CD4-positive, alpha-beta memory T cell (primary cell): ENCODE measurements at regions not wholly inside any gene's neighbourhood (a gene's known extent, or its start where the extent isn't known, plus 50 kb on each side); places are given as distances from the start of the nearest gene placed in this dataset.

Source experiments
- CTCF ChIA-PET: fragments of 350-600 bp; sonication (Branson Sonifier 250); formaldehyde crosslinking; loops from one replicate; lab custom pipeline; 2021; ENCODE audit warnings: inconsistent platforms; ENCODE audit not compliant: partially characterized antibody; lab: Charles Lee
- POLR2A ChIA-PET: fragments of 350-600 bp; sonication (Branson Sonifier 250); formaldehyde crosslinking; loops from one replicate; lab custom pipeline; 2021; ENCODE audit not compliant: partially characterized antibody; lab: Charles Lee
- DNase-seq, 5 donors: peaks; one replicate each; pipeline versions ENCODE4 v3.0.0 to v3.0.0-alpha.2; 2020 to 2022; ENCODE audit warnings: mixed read lengths in 1 of 5
- H3K27ac ChIP-seq: one replicate; pipeline ENCODE4 v1.7.0; 2013; ENCODE audit warnings: low read depth, low read length
- H3K27me3 ChIP-seq: 2 replicates; pipeline ENCODE4 v1.7.0; 2013; ENCODE audit warnings: mild to moderate bottlenecking, low read length, moderate library complexity; ENCODE audit not compliant: insufficient read depth
- H3K36me3 ChIP-seq: 2 replicates; pipeline ENCODE4 v1.7.0; 2013; ENCODE audit warnings: mild to moderate bottlenecking, low read length, moderate library complexity; ENCODE audit not compliant: insufficient read depth
- H3K4me1 ChIP-seq: 2 replicates; pipeline ENCODE4 v1.7.0; 2013; ENCODE audit warnings: mild to moderate bottlenecking, low read length, moderate library complexity; ENCODE audit not compliant: insufficient read depth
- H3K4me3 ChIP-seq, 2 donors: one replicate each; pipeline ENCODE4 v1.7.0; 2013; ENCODE audit warnings: low read length in 2 of 2, mild to moderate bottlenecking in 1 of 2
- H3K9me3 ChIP-seq, 2 donors: one replicate each; pipeline ENCODE4 v1.7.0; 2013; ENCODE audit warnings: low read length in 2 of 2, control low read depth in 1 of 2; ENCODE audit not compliant: control insufficient read depth in 1 of 2
- H3K27ac Mint-ChIP-seq, 7 donors: one replicate each; pipeline ENCODE4 v1.8.0; 2020 to 2021; ENCODE audit warnings: mixed read lengths in 7 of 7, mild to moderate bottlenecking in 6 of 7, inconsistent platforms in 3 of 7, moderate library complexity in 3 of 7
- H3K27me3 Mint-ChIP-seq, 2 donors: one replicate each; pipeline ENCODE4 v1.8.0; 2020 to 2021; ENCODE audit warnings: mixed read lengths in 2 of 2
- H3K36me3 Mint-ChIP-seq, 2 donors: one replicate each; pipeline ENCODE4 v1.8.0; 2020 to 2021; ENCODE audit warnings: mixed read lengths in 2 of 2, inconsistent platforms in 1 of 2, mild to moderate bottlenecking in 1 of 2
- H3K4me1 Mint-ChIP-seq, 4 donors: one replicate each; pipeline ENCODE4 v1.8.0; 2020 to 2021; ENCODE audit warnings: mixed read lengths in 4 of 4, mild to moderate bottlenecking in 1 of 4
- H3K4me3 Mint-ChIP-seq, 8 donors: one replicate each; pipeline ENCODE4 v1.8.0; 2020 to 2021; ENCODE audit warnings: mixed read lengths in 8 of 8, mild to moderate bottlenecking in 7 of 8, moderate library complexity in 6 of 8, inconsistent platforms in 3 of 8
- H3K9me3 Mint-ChIP-seq, 8 donors: one replicate each; pipeline ENCODE4 v1.8.0; 2020 to 2021; ENCODE audit warnings: mixed read lengths in 8 of 8, mild to moderate bottlenecking in 5 of 8, inconsistent platforms in 3 of 8, moderate library complexity in 1 of 8
- intact Hi-C: fragments of 100-400 bp; cut with micrococcal nuclease; formaldehyde crosslinking; loops from one replicate; pipeline ENCODE4 v1.15.1; 2023

- no peak for DNase-seq
- H3K4me1 ChIP-seq: no peaks in the 10 kb centered on the region
- ChIA-PET CTCF (no interaction called here), POLR2A (no interaction called here)
- H3K9me3 Mint-ChIP-seq: peaks cover 0 to 7% (median 3%) of the 10 kb centered on the region in 8 donors
- no peaks in the 10 kb centered on the region for H3K36me3 ChIP-seq
- no peak overlapping the region for H3K27ac ChIP-seq
- H3K27me3 ChIP-seq: no peaks in the 10 kb centered on the region
- H3K4me3 ChIP-seq: no peak overlapping the region
- peaks cover 6 to 8% of the 10 kb centered on the region in 2 donors for H3K27me3 Mint-ChIP-seq
- H3K4me3 Mint-ChIP-seq: no peak overlapping the region
- peaks cover 0 to 3% of the 10 kb centered on the region in 2 donors for H3K36me3 Mint-ChIP-seq
- H3K9me3 ChIP-seq: no peaks in the 10 kb centered on the region
- no peaks in the 10 kb centered on the region for H3K4me1 Mint-ChIP-seq
- no peak overlapping the region for H3K27ac Mint-ChIP-seq
- intact Hi-C loops: no loop called here
Observed at GRCh38 chr16:80375973-80376372, 164.8 kb upstream of the DYNLRB2 start.

GRCh38 chr16:80375513-80375912, 165.3 kb upstream of the DYNLRB2 start:
- intact Hi-C loops: no loop called here
- no peaks in the 10 kb centered on the region for H3K27me3 ChIP-seq
- Mint-ChIP-seq H3K4me1 (no peaks in the 10 kb centered on the region), H3K36me3 (peaks cover 0 to 3% of the 10 kb centered on the region in 2 donors), H3K27me3 (peaks cover 6 to 8% of the 10 kb centered on the region in 2 donors), H3K27ac (no peak overlapping the region), H3K4me3 (no peak overlapping the region), H3K9me3 (peaks cover 0 to 8% (median 3%) of the 10 kb centered on the region in 8 donors)
- no peak for DNase-seq
- H3K4me3 ChIP-seq: no peak overlapping the region
- H3K9me3 ChIP-seq: no peaks in the 10 kb centered on the region
- POLR2A ChIA-PET: no interaction called here
- H3K27ac ChIP-seq: no peak overlapping the region
- H3K36me3 ChIP-seq: no peaks in the 10 kb centered on the region
- H3K4me1 ChIP-seq: no peaks in the 10 kb centered on the region
- CTCF ChIA-PET: no interaction called here

- Mint-ChIP-seq H3K27ac (no peak overlapping the region), H3K4me3 (no peak overlapping the region), H3K36me3 (peaks cover 0 to 3% of the 10 kb centered on the region in 2 donors), H3K27me3 (peaks cover 6 to 8% of the 10 kb centered on the region in 2 donors), H3K9me3 (peaks cover 0 to 8% (median 3%) of the 10 kb centered on the region in 8 donors), H3K4me1 (no peaks in the 10 kb centered on the region)
- DNase-seq: no peak
- no peaks in the 10 kb centered on the region for H3K9me3 ChIP-seq
- ChIA-PET CTCF (interaction anchor here (1.0 kb wide), 1 partner anchor 10 kb away, joined by 4 read pairs; no protein-coding TSS in a partner anchor), POLR2A (no interaction called here)
- no peaks in the 10 kb centered on the region for H3K27me3 ChIP-seq
- intact Hi-C loops: no loop called here
- no peak overlapping the region for H3K4me3 ChIP-seq
- no peak overlapping the region for H3K27ac ChIP-seq
- H3K4me1 ChIP-seq: no peaks in the 10 kb centered on the region
- no peaks in the 10 kb centered on the region for H3K36me3 ChIP-seq
Observed at GRCh38 chr16:80372341-80372740, 168.5 kb upstream of the DYNLRB2 start.

GRCh38 chr16:80369138-80369958, 171.4 kb upstream of the DYNLRB2 start:
- Mint-ChIP-seq H3K27me3 (peaks cover 0 to 3% of the 10 kb centered on the region in 2 donors), H3K36me3 (peaks cover 0 to 3% of the 10 kb centered on the region in 2 donors), H3K27ac (no peak overlapping the region), H3K4me3 (no peak overlapping the region), H3K4me1 (no peaks in the 10 kb centered on the region), H3K9me3 (peaks cover 0 to 8% (median 3%) of the 10 kb centered on the region in 8 donors)
- no peaks in the 10 kb centered on the region for H3K9me3 ChIP-seq
- intact Hi-C loops: no loop called here
- no peak overlapping the region for H3K4me3 ChIP-seq
- no peaks in the 10 kb centered on the region for H3K4me1 ChIP-seq
- CTCF ChIA-PET: interaction anchor here (0.8 to 1.0 kb wide), 2 partner anchors 8 to 89 kb away, joined by 3 read pairs; no protein-coding TSS in a partner anchor
- no peak overlapping the region for H3K27ac ChIP-seq
- H3K36me3 ChIP-seq: no peaks in the 10 kb centered on the region
- no peaks in the 10 kb centered on the region for H3K27me3 ChIP-seq
- DNase-seq: no peak
- POLR2A ChIA-PET: no interaction called here

GRCh38 chr16:80367037-80367658, 173.6 kb upstream of the DYNLRB2 start:
- Histone ChIP-seq H3K9me3 (no peaks in the 10 kb centered on the region), H3K27ac (no peak overlapping the region), H3K4me3 (no peak overlapping the region), H3K27me3 (no peaks in the 10 kb centered on the region), H3K4me1 (no peaks in the 10 kb centered on the region), H3K36me3 (no peaks in the 10 kb centered on the region)
- Mint-ChIP-seq H3K27ac (no peak overlapping the region), H3K27me3 (peaks cover 2 to 3% of the 10 kb centered on the region in 2 donors), H3K4me3 (no peak overlapping the region), H3K36me3 (peaks cover 0 to 3% of the 10 kb centered on the region in 2 donors), H3K4me1 (no peaks in the 10 kb centered on the region), H3K9me3 (peaks cover 0 to 4% (median 0%) of the 10 kb centered on the region in 8 donors)
- ChIA-PET POLR2A (no interaction called here), CTCF (interaction anchor here (1.3 kb wide), 1 partner anchor 10 kb away, joined by 3 read pairs; no protein-coding TSS in a partner anchor)
- DNase-seq: no peak
- intact Hi-C loops: no loop called here

GRCh38 chr16:80366023-80366422, 174.8 kb upstream of the DYNLRB2 start:
- H3K4me1 ChIP-seq: no peaks in the 10 kb centered on the region
- no peak overlapping the region for H3K27ac Mint-ChIP-seq

GRCh38 chr16:80362816-80363215, 178.0 kb upstream of the DYNLRB2 start:
- Mint-ChIP-seq H3K36me3 (no peaks in the 10 kb centered on the region), H3K27ac (no peak overlapping the region), H3K27me3 (peaks cover 3 to 10% of the 10 kb centered on the region in 2 donors), H3K9me3 (no peaks in the 10 kb centered on the region), H3K4me1 (no peaks in the 10 kb centered on the region), H3K4me3 (no peak overlapping the region)
- no peaks in the 10 kb centered on the region for H3K9me3 ChIP-seq
- H3K36me3 ChIP-seq: no peaks in the 10 kb centered on the region
- DNase-seq: no peak
- no peak overlapping the region for H3K4me3 ChIP-seq
- ChIA-PET POLR2A (no interaction called here), CTCF (no interaction called here)
- H3K4me1 ChIP-seq: no peaks in the 10 kb centered on the region
- H3K27ac ChIP-seq: no peak overlapping the region
- intact Hi-C loops: no loop called here
- H3K27me3 ChIP-seq: no peaks in the 10 kb centered on the region

More at GRCh38 chr16:80366023-80366422, 174.8 kb upstream of the DYNLRB2 start:
- no peaks in the 10 kb centered on the region for H3K4me1 Mint-ChIP-seq
- POLR2A ChIA-PET: no interaction called here
- intact Hi-C loops: no loop called here
- H3K9me3 Mint-ChIP-seq: peaks cover 0 to 2% (median 0%) of the 10 kb centered on the region in 8 donors
- CTCF ChIA-PET: interaction anchor here (1.3 kb wide), 1 partner anchor 11 kb away, joined by 3 read pairs; no protein-coding TSS in a partner anchor
- H3K4me3 ChIP-seq: no peak overlapping the region
- H3K4me3 Mint-ChIP-seq: no peak overlapping the region
- H3K27ac ChIP-seq: no peak overlapping the region
- DNase-seq: no peak
- no peaks in the 10 kb centered on the region for H3K36me3 Mint-ChIP-seq
- no peaks in the 10 kb centered on the region for H3K9me3 ChIP-seq
- no peaks in the 10 kb centered on the region for H3K36me3 ChIP-seq
- H3K27me3 Mint-ChIP-seq: peaks cover 3 to 5% of the 10 kb centered on the region in 2 donors
- H3K27me3 ChIP-seq: no peaks in the 10 kb centered on the region
